ENCODE measurements at regions not wholly inside any gene's neighbourhood (a gene's known extent, or its start where the extent isn't known, plus 50 kb on each side); places are given as distances from the start of the nearest gene placed in this dataset.

GRCh38 chr17:77635176-77635575 is 323.3 kb upstream of the TNRC6C start:
- TF ChIP-seq SRF (IDR thresholded peaks at IDR 0.05; ENCODE audit: low read depth, low read length) = no peak
- TF ChIP-seq SRY (CRISPR knock-in tag; IDR thresholded peaks at IDR 0.05) = no peak
- TF ChIP-seq ZBTB4 (CRISPR knock-in tag; IDR thresholded peaks at IDR 0.05; ENCODE audit: borderline replicate concordance) = no peak
- no peak for TF ChIP-seq FOSL2 (CRISPR knock-in tag; IDR thresholded peaks at IDR 0.05)
- TF ChIP-seq FOXA3 (CRISPR knock-in tag; IDR thresholded peaks at IDR 0.05) = no peak
- TF ChIP-seq YY1 (IDR thresholded peaks at IDR 0.05; ENCODE audit: insufficient read depth, insufficient replicate concordance, low read depth, low read length) = no peak
- no peak for TF ChIP-seq CEBPB (IDR thresholded peaks at IDR 0.05; ENCODE audit: borderline replicate concordance, low read depth, low read length)
- TF ChIP-seq TCF7L2 (IDR thresholded peaks at IDR 0.05; ENCODE audit: low read depth, low read length) = no peak

Data from HepG2 (cell line).